ENCODE measurements at regions not wholly inside any gene's neighbourhood (a gene's known extent, or its start where the extent isn't known, plus 50 kb on each side); places are given as distances from the start of the nearest gene placed in this dataset.

- no peak for TF ChIP-seq CTCF (IDR thresholded peaks at IDR 0.05)
- TF ChIP-seq POLR2A (IDR thresholded peaks at IDR 0.05): no peak
Measured at GRCh38 chr2:10228611-10229365, 73.9 kb upstream of the HPCAL1 start.

All from right lobe of liver (tissue), 4 donors.